Spleen (tissue), 7 donors: ENCODE measurements at regions not wholly inside any gene's neighbourhood (a gene's known extent, or its start where the extent isn't known, plus 50 kb on each side); places are given as distances from the start of the nearest gene placed in this dataset.

ENCODE experiments used
- CTCF ChIP-seq, 11 experiments: fragments of 200-600 bp in 7 of 11; fragments of 450-650 bp in 4 of 11; sonication (generic) in 4 of 11; IDR thresholded peaks in 8 of 11; conservative IDR thresholded peaks in 3 of 11; 1 replicate in 7 of 11; 2 replicates in 4 of 11; pipeline versions ENCODE4 v1.4.0 to v1.8.0; 2016 to 2021; ENCODE audit warnings: antibody characterized with exemption in 11 of 11, inconsistent platforms in 4 of 11, mild to moderate bottlenecking in 1 of 11
- POLR2A ChIP-seq, 3 donors: fragments of 450-650 bp; IDR thresholded peaks; one replicate each; pipeline ENCODE4 v1.5.1; 2017; ENCODE audit warnings: antibody characterized with exemption in 3 of 3, mild to moderate bottlenecking in 1 of 3
- POLR2AphosphoS5 ChIP-seq, 3 donors: sonication (generic); formaldehyde crosslinking; IDR thresholded peaks; one replicate each; pipeline ENCODE4 v1.5.1; 2017; ENCODE audit warnings: antibody characterized with exemption in 3 of 3
- donor health status: DM: no; HTN: no; CAD: no; lungs with moderate emphysema.
- donor health status: DM: no; HTN: no; CAD: no.
- donor health status: DM: no; HTN: no; CAD: no.

- TF ChIP-seq CTCF (IDR thresholded peaks at IDR 0.05 in 8 of 11, conservative IDR thresholded peaks at IDR 0.05 in 3 of 11) (no peak), POLR2A (IDR thresholded peaks at IDR 0.05) (no peak), POLR2AphosphoS5 (IDR thresholded peaks at IDR 0.05) (no peak)
Observed at GRCh38 chr22:27317971-27318428, 483.6 kb downstream of the MN1 start.
